AG04450 (cell line): ENCODE measurements at regions not wholly inside any gene's neighbourhood (a gene's known extent, or its start where the extent isn't known, plus 50 kb on each side); places are given as distances from the start of the nearest gene placed in this dataset.
A peak's percentile ranks its signal among the peaks of the same experiment; 100 is the strongest.

Source experiments
- CTCF ChIA-PET: fragments of 300-600, 350-600 bp; formaldehyde crosslinking; extraction: SDS; loops from one replicate; lab custom pipeline; 2022; ENCODE audit warnings: antibody characterized with exemption, inconsistent platforms; lab: Charles Lee
- POLR2A ChIA-PET: fragments of 350-600 bp; formaldehyde crosslinking; extraction: SDS; loops from one replicate; lab custom pipeline; 2021; ENCODE audit warnings: antibody characterized with exemption, inconsistent platforms; lab: Yijun Ruan, JAX
- DNase-seq: peaks from one replicate; pipeline ENCODE4 v3.0.0-alpha.2; 2011; ENCODE audit warnings: low read depth, low spot score
- H3K27ac ChIP-seq: one replicate; pipeline ENCODE4 v1.5.1; 2012; ENCODE audit warnings: low read depth, low read length, control low read depth
- H3K27me3 ChIP-seq: one replicate; pipeline ENCODE4 v1.6.0; 2012; ENCODE audit warnings: low read length; ENCODE audit not compliant: control insufficient read depth, insufficient read depth
- H3K4me3 ChIP-seq: 2 replicates; pipeline ENCODE4 v1.5.1; 2011; ENCODE audit warnings: mild to moderate bottlenecking, low read depth, low read length, control low read depth
- H3K9me3 ChIP-seq: 2 replicates; pipeline ENCODE4 v1.5.1; 2012; ENCODE audit warnings: low read length; ENCODE audit not compliant: control insufficient read depth, insufficient read depth
- TF ChIP-seq, protein P1 (sequence below): IDR thresholded peaks from 2 replicates; pipeline ENCODE4 v1.5.1; 2011; ENCODE audit warnings: low read depth, low read length, control low read depth, inconsistent platforms

DNA sequence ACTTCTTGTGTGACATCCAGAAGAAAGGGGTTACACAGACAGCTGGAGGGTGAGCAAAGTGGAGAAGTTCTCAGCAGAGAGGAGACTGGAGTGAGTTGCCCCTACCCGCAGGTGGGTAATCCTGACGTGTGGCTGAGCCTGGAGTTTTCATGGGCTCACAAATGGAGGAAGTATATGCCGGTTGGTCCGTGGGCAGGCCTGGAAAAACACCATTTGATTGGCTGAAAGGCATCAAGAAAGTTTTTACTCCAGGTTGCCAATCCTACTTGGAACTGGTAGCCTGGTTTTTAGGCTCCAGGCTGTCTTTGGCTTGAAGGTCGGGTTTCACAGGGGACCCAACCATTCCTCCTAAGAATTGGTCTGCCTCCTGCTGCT is 1177.4 kb upstream of the LRRTM1 start:
- Histone ChIP-seq H3K27ac (peak overlapping the region; percentile 81), H3K4me3 (peak overlapping the region; percentile 57), H3K27me3 (no peaks in the 10 kb centered on the region), H3K9me3 (peaks cover 12% of the 10 kb centered on the region)
- no peak for DNase-seq
- POLR2A ChIA-PET: no interaction called here
- CTCF ChIA-PET: no interaction called here
- TF ChIP-seq, protein P1, sequence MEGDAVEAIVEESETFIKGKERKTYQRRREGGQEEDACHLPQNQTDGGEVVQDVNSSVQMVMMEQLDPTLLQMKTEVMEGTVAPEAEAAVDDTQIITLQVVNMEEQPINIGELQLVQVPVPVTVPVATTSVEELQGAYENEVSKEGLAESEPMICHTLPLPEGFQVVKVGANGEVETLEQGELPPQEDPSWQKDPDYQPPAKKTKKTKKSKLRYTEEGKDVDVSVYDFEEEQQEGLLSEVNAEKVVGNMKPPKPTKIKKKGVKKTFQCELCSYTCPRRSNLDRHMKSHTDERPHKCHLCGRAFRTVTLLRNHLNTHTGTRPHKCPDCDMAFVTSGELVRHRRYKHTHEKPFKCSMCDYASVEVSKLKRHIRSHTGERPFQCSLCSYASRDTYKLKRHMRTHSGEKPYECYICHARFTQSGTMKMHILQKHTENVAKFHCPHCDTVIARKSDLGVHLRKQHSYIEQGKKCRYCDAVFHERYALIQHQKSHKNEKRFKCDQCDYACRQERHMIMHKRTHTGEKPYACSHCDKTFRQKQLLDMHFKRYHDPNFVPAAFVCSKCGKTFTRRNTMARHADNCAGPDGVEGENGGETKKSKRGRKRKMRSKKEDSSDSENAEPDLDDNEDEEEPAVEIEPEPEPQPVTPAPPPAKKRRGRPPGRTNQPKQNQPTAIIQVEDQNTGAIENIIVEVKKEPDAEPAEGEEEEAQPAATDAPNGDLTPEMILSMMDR: no peak

DNA sequence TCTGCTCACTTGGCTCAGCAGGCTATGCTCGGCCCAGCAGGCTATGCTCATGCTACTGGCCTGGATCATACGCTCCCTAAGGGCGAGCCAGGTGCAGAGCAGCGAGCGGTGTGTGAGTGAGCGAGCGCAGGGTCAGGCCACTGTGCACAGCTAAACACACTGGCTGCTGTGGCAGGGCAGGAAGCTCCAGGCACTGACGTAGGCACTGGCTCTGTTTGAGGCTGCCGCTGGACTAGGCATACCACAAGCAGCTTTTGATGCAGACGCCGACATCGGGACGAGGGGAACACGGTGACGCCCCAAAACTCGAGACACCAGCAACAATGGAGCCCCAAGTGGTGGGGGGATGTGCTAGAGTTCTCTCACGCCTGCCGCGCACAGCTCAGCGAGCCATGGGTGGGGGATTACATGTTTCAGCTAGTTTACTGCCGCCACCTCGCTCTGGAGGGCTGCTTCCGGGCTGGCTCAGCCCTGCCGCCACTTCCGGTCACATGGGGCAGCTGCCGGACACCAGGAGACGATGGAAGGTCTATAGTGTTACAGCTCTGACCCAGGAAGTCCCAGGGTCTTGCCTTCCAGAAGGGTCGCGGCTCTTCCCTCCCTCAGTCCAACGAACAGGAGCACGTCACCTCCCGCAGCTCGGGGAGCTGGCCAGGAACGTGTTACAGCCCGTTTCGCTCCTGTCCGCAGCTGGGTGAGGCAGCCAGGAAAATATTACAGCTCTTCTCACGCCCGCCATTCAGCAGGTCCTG is 1176.9 kb upstream of the LRRTM1 start:
- H3K4me3 ChIP-seq: peak overlapping the region; percentile 57
- TF ChIP-seq, protein P1: no peak
- H3K27ac ChIP-seq: peak overlapping the region; percentile 81
- peaks cover 12% of the 10 kb centered on the region for H3K9me3 ChIP-seq
- peak; percentile 7 for DNase-seq
- H3K27me3 ChIP-seq: no peaks in the 10 kb centered on the region
- POLR2A ChIA-PET: no interaction called here
- CTCF ChIA-PET: no interaction called here

DNA sequence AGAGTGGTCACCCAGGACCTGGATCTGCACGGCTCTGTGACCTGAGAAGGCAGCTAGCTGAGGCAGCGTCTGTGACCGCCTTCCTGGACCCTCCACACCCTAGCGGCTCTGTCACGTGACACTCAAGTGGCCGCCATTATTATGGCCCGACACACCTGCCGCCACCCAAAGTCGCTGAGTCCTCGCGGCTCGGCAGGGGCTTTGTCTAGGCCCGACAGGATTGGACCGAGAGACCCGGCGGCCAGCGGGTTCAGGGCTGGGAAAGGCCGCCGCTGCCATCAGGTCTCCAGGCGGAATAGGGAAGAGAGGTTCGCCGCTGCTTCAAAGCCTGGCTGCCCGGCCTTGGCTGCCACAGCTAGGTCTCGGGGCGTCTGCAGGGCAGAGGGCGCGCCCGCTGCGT is 1162.5 kb upstream of the LRRTM1 start:
- CTCF ChIA-PET: no interaction called here
- POLR2A ChIA-PET: no interaction called here
- TF ChIP-seq, protein P1: no peak
- Histone ChIP-seq H3K27me3 (no peaks in the 10 kb centered on the region), H3K9me3 (peaks cover 7% of the 10 kb centered on the region), H3K27ac (no peak overlapping the region), H3K4me3 (no peak overlapping the region)
- no peak for DNase-seq

DNA sequence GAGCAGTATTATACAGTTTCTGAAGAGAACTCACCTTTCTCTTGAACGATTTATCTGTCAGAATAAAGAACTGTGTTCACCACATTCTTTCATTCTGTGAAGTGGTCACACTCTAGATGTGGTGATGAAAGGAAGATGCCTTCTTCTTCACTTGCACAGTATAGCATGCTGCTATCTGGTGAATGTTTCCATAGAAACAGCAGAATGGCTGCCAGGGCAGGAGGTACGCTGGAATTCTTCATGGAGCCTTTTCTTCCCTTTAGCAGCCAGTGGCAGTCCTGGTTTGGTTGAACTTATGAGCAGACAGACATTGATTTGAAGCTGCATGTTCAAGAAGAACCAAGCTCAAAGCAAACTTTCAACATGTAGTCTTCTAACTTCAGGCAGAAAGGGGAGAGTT is 1157.9 kb upstream of the LRRTM1 start:
- DNase-seq: no peak
- Histone ChIP-seq H3K9me3 (peaks cover 7% of the 10 kb centered on the region), H3K4me3 (no peak overlapping the region), H3K27me3 (no peaks in the 10 kb centered on the region), H3K27ac (no peak overlapping the region)
- POLR2A ChIA-PET: no interaction called here
- TF ChIP-seq, protein P1: no peak
- CTCF ChIA-PET: no interaction called here

DNA sequence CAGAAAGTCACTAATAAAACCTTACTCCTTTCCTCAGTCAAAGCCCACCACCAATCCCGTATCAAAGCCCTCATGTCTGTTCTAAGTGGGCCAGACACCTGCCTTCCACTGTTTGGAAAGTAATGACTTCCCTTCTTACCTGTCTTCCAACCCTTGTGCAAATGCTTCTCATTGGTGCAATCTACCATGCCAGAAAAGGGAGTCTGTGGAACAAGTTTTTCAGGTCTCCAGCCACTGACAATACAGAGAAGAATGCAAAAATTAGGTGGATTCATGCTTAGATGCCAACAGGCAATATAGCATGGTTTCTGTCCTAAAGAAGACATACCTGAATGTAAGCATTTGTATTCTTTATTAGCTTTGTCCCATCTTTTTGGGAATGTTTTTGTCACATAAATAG is 1140.6 kb upstream of the LRRTM1 start:
- Histone ChIP-seq H3K27ac (no peak overlapping the region), H3K9me3 (no peaks in the 10 kb centered on the region), H3K27me3 (no peaks in the 10 kb centered on the region), H3K4me3 (no peak overlapping the region)
- no peak for DNase-seq
- CTCF ChIA-PET: no interaction called here
- TF ChIP-seq, protein P1: no peak
- POLR2A ChIA-PET: no interaction called here
